Smooth muscle cell (in vitro differentiated cells): ENCODE measurements at regions not wholly inside any gene's neighbourhood (a gene's known extent, or its start where the extent isn't known, plus 50 kb on each side); places are given as distances from the start of the nearest gene placed in this dataset.
A peak's percentile ranks its signal among the peaks of the same experiment; 100 is the strongest.
"Not testable (repeated sequence)": the region's sequence is repeated elsewhere in the genome, so short reads cannot be mapped to it uniquely, and the experiment has no call there.

Experiments
- DNase-seq: peaks from one replicate; lab custom pipeline; 2025; ENCODE audit not compliant: unreplicated experiment; lab: John Stamatoyannopoulos, UW
- H2AFZ ChIP-seq: fragments of 200-600 bp; sonication (generic); 2 replicates; pipeline ENCODE4 v1.6.0; 2016; ENCODE audit warnings: antibody characterized with exemption, low read depth, mild to moderate bottlenecking
- H3F3A ChIP-seq: fragments of 200-600 bp; sonication (generic); 2 replicates; pipeline ENCODE4 v1.6.0; 2017; ENCODE audit warnings: antibody characterized with exemption, low read depth
- H3K27ac ChIP-seq: fragments of 200-600 bp; sonication (generic); 2 replicates; pipeline ENCODE4 v1.5.1; 2016; ENCODE audit warnings: low read depth, mild to moderate bottlenecking
- H3K27me3 ChIP-seq: fragments of 200-600 bp; sonication (generic); 2 replicates; pipeline ENCODE4 v1.6.1; 2016; ENCODE audit warnings: low read depth, mild to moderate bottlenecking
- H3K36me3 ChIP-seq: fragments of 200-600 bp; sonication (generic); 2 replicates; pipeline ENCODE4 v1.5.1; 2016; ENCODE audit warnings: low read depth
- H3K4me1 ChIP-seq: fragments of 200-600 bp; sonication (generic); 2 replicates; pipeline ENCODE4 v1.5.1; 2016; ENCODE audit warnings: low read depth
- H3K4me2 ChIP-seq: fragments of 200-600 bp; sonication (generic); 2 replicates; pipeline ENCODE4 v1.6.0; 2016; ENCODE audit warnings: mild to moderate bottlenecking
- H3K4me3 ChIP-seq: fragments of 200-600 bp; sonication (generic); 2 replicates; pipeline ENCODE4 v1.5.1; 2016; ENCODE audit warnings: mild to moderate bottlenecking
- H3K79me2 ChIP-seq: fragments of 200-600 bp; sonication (generic); 2 replicates; pipeline ENCODE4 v1.6.0; 2016; ENCODE audit warnings: low read depth, mild to moderate bottlenecking
- H3K9ac ChIP-seq: fragments of 200-600 bp; sonication (generic); 2 replicates; pipeline ENCODE4 v1.6.0; 2016; ENCODE audit warnings: low read depth
- H3K9me3 ChIP-seq: fragments of 200-600 bp; sonication (generic); replicated peaks from 2 replicates; pipeline ENCODE4 v1.5.1; 2016; ENCODE audit warnings: low read depth
- H4K20me1 ChIP-seq: fragments of 200-600 bp; sonication (generic); 2 replicates; pipeline ENCODE4 v1.6.0; 2016; ENCODE audit warnings: low read depth
- WGBS: methylation state at CpG from one replicate; pipeline ENCODE4 v1.1.7; 2016; ENCODE audit warnings: low lambda C conversion rate; 5-methylcytosine and 5-hydroxymethylcytosine counted together
- TF ChIP-seq, protein P1 (sequence below): fragments of 200-600 bp; sonication (generic); IDR thresholded peaks from 2 replicates; pipeline ENCODE4 v1.5.1; 2017; ENCODE audit warnings: borderline replicate concordance, mild to moderate bottlenecking, antibody characterized with exemption; ENCODE audit not compliant: insufficient read depth, poor library complexity, severe bottlenecking

- Histone ChIP-seq H3K9me3 (no peaks in the 10 kb centered on the region), H3K36me3 (no peaks in the 10 kb centered on the region), H3K27me3 (no peaks in the 10 kb centered on the region), H3K27ac (peak overlapping the region; percentile 7), H3F3A (no peaks in the 10 kb centered on the region), H2AFZ (no peak overlapping the region), H3K4me1 (no peaks in the 10 kb centered on the region), H3K9ac (no peak overlapping the region), H3K79me2 (no peaks in the 10 kb centered on the region), H4K20me1 (no peaks in the 10 kb centered on the region), H3K4me2 (no peak overlapping the region), H3K4me3 (no peak overlapping the region)
- DNase-seq: no peak
- TF ChIP-seq, protein P1, sequence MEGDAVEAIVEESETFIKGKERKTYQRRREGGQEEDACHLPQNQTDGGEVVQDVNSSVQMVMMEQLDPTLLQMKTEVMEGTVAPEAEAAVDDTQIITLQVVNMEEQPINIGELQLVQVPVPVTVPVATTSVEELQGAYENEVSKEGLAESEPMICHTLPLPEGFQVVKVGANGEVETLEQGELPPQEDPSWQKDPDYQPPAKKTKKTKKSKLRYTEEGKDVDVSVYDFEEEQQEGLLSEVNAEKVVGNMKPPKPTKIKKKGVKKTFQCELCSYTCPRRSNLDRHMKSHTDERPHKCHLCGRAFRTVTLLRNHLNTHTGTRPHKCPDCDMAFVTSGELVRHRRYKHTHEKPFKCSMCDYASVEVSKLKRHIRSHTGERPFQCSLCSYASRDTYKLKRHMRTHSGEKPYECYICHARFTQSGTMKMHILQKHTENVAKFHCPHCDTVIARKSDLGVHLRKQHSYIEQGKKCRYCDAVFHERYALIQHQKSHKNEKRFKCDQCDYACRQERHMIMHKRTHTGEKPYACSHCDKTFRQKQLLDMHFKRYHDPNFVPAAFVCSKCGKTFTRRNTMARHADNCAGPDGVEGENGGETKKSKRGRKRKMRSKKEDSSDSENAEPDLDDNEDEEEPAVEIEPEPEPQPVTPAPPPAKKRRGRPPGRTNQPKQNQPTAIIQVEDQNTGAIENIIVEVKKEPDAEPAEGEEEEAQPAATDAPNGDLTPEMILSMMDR: no peak
- whole genome bisulfite sequencing: 92% methylated on average over 1 of the region's 1 CpG
Observed at GRCh38 chr18:22828171-22828570, 105.0 kb upstream of the RBBP8 start.

DNA sequence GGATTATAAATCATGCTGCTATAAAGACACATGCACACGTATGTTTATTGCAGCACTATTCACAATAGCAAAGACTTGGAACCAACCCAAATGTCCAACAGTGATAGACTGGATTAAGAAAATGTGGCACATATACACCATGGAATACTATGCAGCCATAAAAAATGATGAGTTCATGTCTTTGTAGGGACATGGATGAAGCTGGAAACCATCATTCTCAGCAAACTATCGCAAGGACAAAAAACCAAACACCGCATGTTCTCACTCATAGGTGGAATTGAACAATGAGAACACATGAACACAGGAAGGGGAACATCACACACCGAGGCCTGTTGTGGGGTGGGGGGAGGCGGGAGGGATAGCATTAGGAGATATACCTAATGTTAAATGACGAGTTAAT lies 104.5 kb upstream of the RBBP8 start:
- H3K4me1 ChIP-seq, H3K9me3 ChIP-seq, H3K27ac ChIP-seq, DNase-seq, H4K20me1 ChIP-seq, H3K4me2 ChIP-seq, H3K79me2 ChIP-seq, H3K9ac ChIP-seq, H2AFZ ChIP-seq, H3K4me3 ChIP-seq, H3F3A ChIP-seq, H3K27me3 ChIP-seq, H3K36me3 ChIP-seq: not testable (repeated sequence)
- 96% methylated on average over 6 of the region's 6 CpGs for WGBS

DNA sequence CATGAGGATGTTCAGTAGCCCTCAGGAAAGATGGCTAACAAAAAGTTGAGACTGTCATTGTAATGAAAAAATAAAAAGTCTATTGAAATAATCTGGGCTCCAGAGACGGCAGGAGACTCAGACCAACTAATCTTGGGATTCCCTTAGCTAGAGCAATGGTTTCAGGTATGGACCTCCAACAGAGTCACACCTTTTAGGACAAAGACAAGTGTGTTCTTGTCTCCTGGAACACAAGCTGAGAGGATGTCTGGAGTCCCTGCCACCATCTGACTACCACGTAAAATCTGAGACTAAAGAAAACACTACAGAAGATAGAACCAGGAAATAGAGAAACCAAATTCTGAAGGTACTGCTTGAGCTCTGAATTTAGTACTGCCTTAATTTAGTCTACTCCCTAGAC lies 103.3 kb upstream of the RBBP8 start:
- Histone ChIP-seq H3K36me3 (no peaks in the 10 kb centered on the region), H3K27me3 (no peaks in the 10 kb centered on the region), H3K79me2 (no peaks in the 10 kb centered on the region), H3K4me1 (no peaks in the 10 kb centered on the region), H2AFZ (no peak overlapping the region), H3K9ac (no peak overlapping the region), H3K4me3 (no peak overlapping the region), H3K4me2 (no peak overlapping the region), H3K27ac (no peak overlapping the region), H3K9me3 (no peaks in the 10 kb centered on the region), H4K20me1 (no peaks in the 10 kb centered on the region), H3F3A (no peaks in the 10 kb centered on the region)
- TF ChIP-seq, protein P1: no peak
- WGBS: 73% methylated on average over 2 of the region's 2 CpGs
- DNase-seq: no peak

DNA sequence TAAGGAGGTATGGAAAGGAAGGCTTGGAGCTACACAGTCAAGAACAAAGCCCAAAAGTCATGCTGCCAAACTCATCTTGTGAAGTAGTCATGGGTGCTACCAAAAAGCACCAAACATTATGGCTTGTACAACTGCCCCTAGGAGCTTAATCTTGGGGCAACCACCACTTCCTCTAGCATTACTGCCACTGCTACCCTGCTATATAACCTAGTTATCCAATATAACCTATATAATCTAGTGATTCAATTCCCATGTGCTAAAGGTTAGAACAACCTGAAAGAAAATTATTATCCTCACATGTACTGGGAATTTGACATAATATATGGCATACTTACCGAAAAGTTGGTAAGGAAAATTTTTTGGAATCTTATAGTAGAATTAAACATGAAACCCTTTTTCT lies 102.6 kb upstream of the RBBP8 start:
- no peaks in the 10 kb centered on the region for H3K27me3 ChIP-seq
- H3K27ac ChIP-seq: no peak overlapping the region
- DNase-seq: no peak
- no peak overlapping the region for H3K9ac ChIP-seq
- no peaks in the 10 kb centered on the region for H3K9me3 ChIP-seq
- TF ChIP-seq, protein P1: no peak
- no peaks in the 10 kb centered on the region for H3F3A ChIP-seq
- no peak overlapping the region for H3K4me2 ChIP-seq
- no peaks in the 10 kb centered on the region for H4K20me1 ChIP-seq
- no peaks in the 10 kb centered on the region for H3K4me1 ChIP-seq
- H3K79me2 ChIP-seq: no peaks in the 10 kb centered on the region
- 100% methylated on average over 1 of the region's 1 CpG for WGBS
- H3K4me3 ChIP-seq: no peak overlapping the region
- H2AFZ ChIP-seq: no peak overlapping the region
- H3K36me3 ChIP-seq: no peaks in the 10 kb centered on the region
